ENCODE measurements at regions not wholly inside any gene's neighbourhood (a gene's known extent, or its start where the extent isn't known, plus 50 kb on each side); places are given as distances from the start of the nearest gene placed in this dataset.

- peak; percentile 82 for DNase-seq
These were observed 51.1 kb upstream of the EED start for GRCh38 chr11:86193297-86194095.

- no peak for DNase-seq
These were observed 51.9 kb upstream of the EED start for GRCh38 chr11:86192519-86193257.

GRCh38 chr11:86191874-86192273 lies 52.7 kb upstream of the EED start:
- no peak for DNase-seq

GRCh38 chr11:86187027-86187426 lies 57.5 kb upstream of the EED start:
- DNase-seq, result no peak

- no peak for DNase-seq
These were observed 58.2 kb upstream of the EED start for GRCh38 chr11:86186386-86186785.

- no peak for DNase-seq
These were observed 59.2 kb upstream of the EED start for GRCh38 chr11:86185381-86185750.

- DNase-seq, result no peak
These were observed 59.7 kb upstream of the EED start for GRCh38 chr11:86184728-86185380.

- peak; percentile 56 for DNase-seq
These were observed 60.9 kb upstream of the EED start for GRCh38 chr11:86183694-86184093.

- DNase-seq, result peak; percentile 83
These were observed 61.5 kb upstream of the EED start for GRCh38 chr11:86182976-86183584.

GRCh38 chr11:86181379-86181778 lies 63.2 kb upstream of the EED start:
- no peak for DNase-seq

- DNase-seq, result no peak
These were observed 63.7 kb upstream of the EED start for GRCh38 chr11:86180851-86181250.

- DNase-seq, result no peak
These were observed 64.1 kb upstream of the EED start for GRCh38 chr11:86180423-86180822.

GRCh38 chr11:86179646-86180064 lies 64.9 kb upstream of the EED start:
- DNase-seq, result no peak

- DNase-seq, result no peak
These were observed 67.3 kb upstream of the EED start for GRCh38 chr11:86177302-86177701.

- DNase-seq, result no peak
These were observed 68.2 kb upstream of the EED start for GRCh38 chr11:86176165-86176884.

- DNase-seq, result no peak
These were observed 68.9 kb upstream of the EED start for GRCh38 chr11:86175626-86176025.

- no peak for DNase-seq
These were observed 69.4 kb upstream of the EED start for GRCh38 chr11:86175191-86175590.

- DNase-seq, result peak; percentile 99
These were observed 70.2 kb upstream of the EED start for GRCh38 chr11:86174101-86175046.

GRCh38 chr11:86172894-86173293 lies 71.7 kb upstream of the EED start:
- DNase-seq, result peak; percentile 48

GRCh38 chr11:86171627-86172026 lies 72.9 kb upstream of the EED start:
- no peak for DNase-seq

GRCh38 chr11:86167499-86168164 lies 76.9 kb upstream of the EED start:
- no peak for DNase-seq

Measured in NCI-H226 (cell line).